T-helper 17 cell (primary cell): ENCODE measurements at regions not wholly inside any gene's neighbourhood (a gene's known extent, or its start where the extent isn't known, plus 50 kb on each side); places are given as distances from the start of the nearest gene placed in this dataset.

Source experiments
- ATAC-seq: fragments of 150-1000 bp; cut with Tn5 transposase; 2 replicates; pipeline ENCODE4 v1.10.0; 2021; ENCODE audit warnings: mild to moderate bottlenecking, moderate library complexity
- DNase-seq, 3 donors: peaks; one replicate each; pipeline versions ENCODE4 v3.0.0 to v3.0.0-alpha.2; 2020 to 2021
- H3K9me3 ChIP-seq: one replicate; pipeline ENCODE4 v1.7.0; 2013; ENCODE audit warnings: low read length, mild to moderate bottlenecking; ENCODE audit not compliant: control insufficient read depth, poor library complexity, severe bottlenecking
- H3K27ac Mint-ChIP-seq: one replicate; pipeline ENCODE4 v1.8.0; 2022; ENCODE audit warnings: mild to moderate bottlenecking, moderate library complexity, mixed read lengths
- H3K27me3 Mint-ChIP-seq: one replicate; pipeline ENCODE4 v1.8.0; 2022; ENCODE audit warnings: mixed read lengths
- H3K36me3 Mint-ChIP-seq: one replicate; pipeline ENCODE4 v1.8.0; 2022; ENCODE audit warnings: low read depth, mixed read lengths
- H3K4me1 Mint-ChIP-seq: one replicate; pipeline ENCODE4 v1.8.0; 2022; ENCODE audit warnings: mild to moderate bottlenecking, mixed read lengths
- H3K4me3 Mint-ChIP-seq: one replicate; pipeline ENCODE4 v1.8.0; 2022; ENCODE audit warnings: mild to moderate bottlenecking, moderate library complexity, mixed read lengths

DNA sequence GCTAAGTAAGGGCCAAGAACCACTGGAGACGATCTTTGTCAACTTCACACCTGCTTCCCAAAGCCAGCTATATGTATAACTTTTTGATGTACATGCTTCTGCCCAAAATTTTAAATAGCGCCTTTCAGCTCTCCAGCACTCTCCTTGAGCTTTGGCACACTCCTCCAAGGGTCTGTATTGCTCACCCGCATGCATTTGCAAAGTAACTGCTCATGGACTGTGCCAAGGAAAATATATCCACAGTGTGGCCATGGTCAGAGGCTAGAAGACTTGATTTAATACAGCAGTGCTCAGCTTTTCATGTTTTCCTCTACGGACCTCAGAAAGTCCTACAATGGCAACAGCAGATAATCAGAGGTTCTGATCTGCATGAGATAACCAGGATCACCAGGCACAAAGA is 550.1 kb downstream of the SOX6 start:
- Mint-ChIP-seq H3K27me3 (no peaks in the 10 kb centered on the region), H3K4me1 (no peaks in the 10 kb centered on the region), H3K36me3 (no peaks in the 10 kb centered on the region), H3K27ac (no peak overlapping the region), H3K4me3 (no peak overlapping the region)
- DNase-seq (no peak), ATAC-seq (no peak)
- no peaks in the 10 kb centered on the region for H3K9me3 ChIP-seq

DNA sequence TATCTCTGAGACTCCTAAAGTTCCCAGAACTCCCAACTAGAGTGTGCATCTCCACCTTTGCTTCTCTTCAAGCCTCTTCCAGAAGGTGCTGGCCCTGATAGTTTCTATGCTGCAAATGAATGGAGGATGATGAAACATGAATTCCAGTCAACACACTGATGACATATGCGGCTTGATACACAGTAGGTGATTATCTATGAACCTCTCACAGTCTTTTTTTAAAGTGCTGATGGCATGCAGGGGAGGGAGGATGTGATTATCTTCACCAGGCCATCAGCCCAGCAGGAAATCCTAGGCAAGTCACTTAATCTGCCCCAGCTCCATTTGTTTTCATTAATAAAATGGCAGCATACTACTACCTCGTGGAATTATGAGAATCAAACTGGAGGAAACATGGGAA is 548.5 kb downstream of the SOX6 start:
- no peaks in the 10 kb centered on the region for H3K27me3 Mint-ChIP-seq
- H3K4me3 Mint-ChIP-seq: no peak overlapping the region
- no peak overlapping the region for H3K27ac Mint-ChIP-seq
- ATAC-seq (no peak), DNase-seq (no peak)
- H3K9me3 ChIP-seq: no peaks in the 10 kb centered on the region
- no peaks in the 10 kb centered on the region for H3K36me3 Mint-ChIP-seq
- no peaks in the 10 kb centered on the region for H3K4me1 Mint-ChIP-seq

GRCh38 chr11:15810082-15810481 is 546.3 kb downstream of the SOX6 start:
- no peaks in the 10 kb centered on the region for H3K27me3 Mint-ChIP-seq
- ATAC-seq (no peak), DNase-seq (no peak)
- no peak overlapping the region for H3K27ac Mint-ChIP-seq
- H3K9me3 ChIP-seq: no peaks in the 10 kb centered on the region
- no peaks in the 10 kb centered on the region for H3K36me3 Mint-ChIP-seq
- H3K4me3 Mint-ChIP-seq: no peak overlapping the region
- no peaks in the 10 kb centered on the region for H3K4me1 Mint-ChIP-seq

- no peaks in the 10 kb centered on the region for H3K9me3 ChIP-seq
- ATAC-seq (no peak), DNase-seq (no peak)
- H3K36me3 Mint-ChIP-seq: no peaks in the 10 kb centered on the region
- H3K27me3 Mint-ChIP-seq: no peaks in the 10 kb centered on the region
- no peak overlapping the region for H3K27ac Mint-ChIP-seq
- no peaks in the 10 kb centered on the region for H3K4me1 Mint-ChIP-seq
- no peak overlapping the region for H3K4me3 Mint-ChIP-seq
These were observed 545.8 kb downstream of the SOX6 start for GRCh38 chr11:15810525-15810924.

- H3K9me3 ChIP-seq: no peaks in the 10 kb centered on the region
- Mint-ChIP-seq H3K27ac (no peak overlapping the region), H3K27me3 (peaks cover 17% of the 10 kb centered on the region), H3K4me1 (no peaks in the 10 kb centered on the region), H3K4me3 (no peak overlapping the region), H3K36me3 (no peaks in the 10 kb centered on the region)
- ATAC-seq (no peak), DNase-seq (no peak)
These were observed 540.8 kb downstream of the SOX6 start for GRCh38 chr11:15815246-15816195.

DNA sequence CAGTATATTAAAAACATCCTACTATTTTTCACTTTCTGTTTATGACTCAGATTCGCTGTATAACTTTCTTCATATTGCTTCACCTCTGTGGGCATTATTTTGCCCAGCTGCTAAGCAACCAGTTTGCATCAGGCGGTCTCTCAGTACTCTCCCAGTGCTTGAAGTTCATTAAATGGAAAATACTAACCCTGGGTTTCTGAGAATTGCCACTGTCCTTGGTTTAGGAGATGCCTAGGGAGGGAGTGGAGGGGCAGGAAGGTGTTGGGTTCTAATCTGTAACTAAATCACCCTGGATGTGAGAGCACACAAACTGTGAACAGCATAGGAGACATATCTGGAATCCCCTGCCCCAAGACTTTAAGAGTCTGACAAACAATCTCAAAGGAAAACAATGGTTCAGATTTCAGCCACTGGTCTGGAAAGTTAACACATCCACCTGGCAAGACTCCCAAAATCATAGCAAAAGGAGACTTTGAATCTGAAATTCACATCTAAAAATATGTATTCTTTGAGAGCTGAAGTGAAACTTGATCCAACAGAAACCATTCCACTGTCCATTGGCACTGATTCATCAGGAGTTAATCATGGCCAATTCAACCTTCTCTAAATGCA is 540.0 kb downstream of the SOX6 start:
- H3K4me3 Mint-ChIP-seq: no peak overlapping the region
- no peak overlapping the region for H3K27ac Mint-ChIP-seq
- ATAC-seq (peak; percentile 46), DNase-seq (no peak)
- H3K36me3 Mint-ChIP-seq: no peaks in the 10 kb centered on the region
- H3K4me1 Mint-ChIP-seq: no peaks in the 10 kb centered on the region
- H3K27me3 Mint-ChIP-seq: peaks cover 17% of the 10 kb centered on the region
- no peaks in the 10 kb centered on the region for H3K9me3 ChIP-seq

DNA sequence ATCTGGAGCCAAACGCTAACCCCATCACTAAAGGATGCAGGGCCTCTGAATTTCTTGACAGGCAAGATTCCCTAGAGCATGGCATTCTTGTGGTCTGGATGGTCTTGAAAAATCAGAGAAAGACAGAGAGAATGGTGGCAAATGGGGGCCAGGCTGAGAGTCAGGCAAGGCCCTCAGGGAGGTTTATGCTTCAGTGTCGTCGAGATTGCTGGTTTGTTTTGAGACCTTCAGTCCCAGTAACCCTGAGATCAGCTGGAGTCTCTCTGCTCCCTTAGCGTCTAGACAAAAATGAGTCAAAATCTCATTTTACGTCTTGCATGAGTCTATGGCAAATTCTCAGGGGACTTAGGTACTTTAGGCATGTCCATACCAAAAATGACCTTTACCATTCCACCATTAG is 539.3 kb downstream of the SOX6 start:
- no peaks in the 10 kb centered on the region for H3K36me3 Mint-ChIP-seq
- no peak for DNase-seq
- H3K4me3 Mint-ChIP-seq: no peak overlapping the region
- no peaks in the 10 kb centered on the region for H3K9me3 ChIP-seq
- peaks cover 17% of the 10 kb centered on the region for H3K27me3 Mint-ChIP-seq
- H3K27ac Mint-ChIP-seq: no peak overlapping the region
- ATAC-seq: no peak
- no peaks in the 10 kb centered on the region for H3K4me1 Mint-ChIP-seq

- ATAC-seq (no peak), DNase-seq (no peak)
- H3K9me3 ChIP-seq: no peaks in the 10 kb centered on the region
- Mint-ChIP-seq H3K4me1 (no peaks in the 10 kb centered on the region), H3K27me3 (peaks cover 17% of the 10 kb centered on the region), H3K36me3 (no peaks in the 10 kb centered on the region), H3K27ac (no peak overlapping the region), H3K4me3 (peak overlapping the region; percentile 1)
These were observed 538.1 kb downstream of the SOX6 start for GRCh38 chr11:15818132-15818842.

GRCh38 chr11:15819679-15820286 is 536.6 kb downstream of the SOX6 start:
- H3K36me3 Mint-ChIP-seq: no peaks in the 10 kb centered on the region
- H3K9me3 ChIP-seq: no peaks in the 10 kb centered on the region
- no peak overlapping the region for H3K27ac Mint-ChIP-seq
- no peaks in the 10 kb centered on the region for H3K4me1 Mint-ChIP-seq
- ATAC-seq: peak; percentile 60
- H3K4me3 Mint-ChIP-seq: no peak overlapping the region
- peak in 1 of 3 donors; percentile 30 for DNase-seq
- peaks cover 17% of the 10 kb centered on the region for H3K27me3 Mint-ChIP-seq

GRCh38 chr11:15821451-15821850 is 534.9 kb downstream of the SOX6 start:
- Mint-ChIP-seq H3K4me1 (no peaks in the 10 kb centered on the region), H3K27me3 (peaks cover 26% of the 10 kb centered on the region), H3K27ac (no peak overlapping the region), H3K4me3 (no peak overlapping the region), H3K36me3 (no peaks in the 10 kb centered on the region)
- H3K9me3 ChIP-seq: no peaks in the 10 kb centered on the region
- no peak for ATAC-seq
- DNase-seq: no peak

- H3K4me3 Mint-ChIP-seq: no peak overlapping the region
- ATAC-seq: no peak
- peaks cover 21% of the 10 kb centered on the region for H3K27me3 Mint-ChIP-seq
- H3K27ac Mint-ChIP-seq: no peak overlapping the region
- no peaks in the 10 kb centered on the region for H3K9me3 ChIP-seq
- H3K4me1 Mint-ChIP-seq: no peaks in the 10 kb centered on the region
- DNase-seq: no peak
- no peaks in the 10 kb centered on the region for H3K36me3 Mint-ChIP-seq
These were observed 532.3 kb downstream of the SOX6 start for GRCh38 chr11:15824060-15824459.

- H3K36me3 Mint-ChIP-seq: no peaks in the 10 kb centered on the region
- H3K27ac Mint-ChIP-seq: no peak overlapping the region
- no peak overlapping the region for H3K4me3 Mint-ChIP-seq
- DNase-seq (no peak), ATAC-seq (no peak)
- no peaks in the 10 kb centered on the region for H3K9me3 ChIP-seq
- no peaks in the 10 kb centered on the region for H3K4me1 Mint-ChIP-seq
- peaks cover 11% of the 10 kb centered on the region for H3K27me3 Mint-ChIP-seq
These were observed 530.2 kb downstream of the SOX6 start for GRCh38 chr11:15825976-15826650.

- Mint-ChIP-seq H3K4me3 (no peak overlapping the region), H3K27ac (no peak overlapping the region), H3K36me3 (no peaks in the 10 kb centered on the region), H3K27me3 (peaks cover 11% of the 10 kb centered on the region), H3K4me1 (no peaks in the 10 kb centered on the region)
- ATAC-seq (no peak), DNase-seq (no peak)
- H3K9me3 ChIP-seq: no peaks in the 10 kb centered on the region
These were observed 529.5 kb downstream of the SOX6 start for GRCh38 chr11:15826826-15827225.
